Skin epidermis (tissue), 12 donors: ENCODE measurements at regions not wholly inside any gene's neighbourhood (a gene's known extent, or its start where the extent isn't known, plus 50 kb on each side); places are given as distances from the start of the nearest gene placed in this dataset.
A peak's percentile ranks its signal among the peaks of the same experiment; 100 is the strongest.

Source experiments
- H3K27ac ChIP-seq, 21 experiments: fragments of 200-600 bp; sonication (generic) in 11 of 21; one replicate each; pipeline ENCODE4 v1.5.0; 2020; ENCODE audit warnings: mild to moderate bottlenecking in 3 of 21, inconsistent platforms in 2 of 21, moderate library complexity in 2 of 21
- H3K4me3 ChIP-seq, 7 experiments: fragments of 200-600 bp; sonication (generic) in 2 of 7; one replicate each; pipeline ENCODE4 v1.5.0; 2020; ENCODE audit warnings: inconsistent platforms in 2 of 7, mild to moderate bottlenecking in 2 of 7, moderate library complexity in 1 of 7

GRCh38 chr5:74432721-74433120 lies 207.8 kb downstream of the ENC1 start:
- H3K27ac ChIP-seq = peak overlapping the region in 1 of 21 experiments; percentile 43
- H3K4me3 ChIP-seq = no peak overlapping the region

GRCh38 chr5:74432216-74432615 lies 208.3 kb downstream of the ENC1 start:
- Histone ChIP-seq H3K4me3 (no peak overlapping the region), H3K27ac (no peak overlapping the region)

GRCh38 chr5:74431290-74431669 lies 209.2 kb downstream of the ENC1 start:
- H3K4me3 ChIP-seq = no peak overlapping the region
- no peak overlapping the region for H3K27ac ChIP-seq

GRCh38 chr5:74430631-74431289 lies 209.8 kb downstream of the ENC1 start:
- no peak overlapping the region for H3K4me3 ChIP-seq
- no peak overlapping the region for H3K27ac ChIP-seq

GRCh38 chr5:74429495-74429894 lies 211.0 kb downstream of the ENC1 start:
- no peak overlapping the region for H3K4me3 ChIP-seq

GRCh38 chr5:74428876-74429275 lies 211.7 kb downstream of the ENC1 start:
- Histone ChIP-seq H3K27ac (no peak overlapping the region), H3K4me3 (no peak overlapping the region)

More at GRCh38 chr5:74429495-74429894, 211.0 kb downstream of the ENC1 start:
- H3K27ac ChIP-seq = no peak overlapping the region

GRCh38 chr5:74428275-74428674 lies 212.3 kb downstream of the ENC1 start:
- Histone ChIP-seq H3K4me3 (no peak overlapping the region), H3K27ac (no peak overlapping the region)

GRCh38 chr5:74426506-74426905 lies 214.0 kb downstream of the ENC1 start:
- no peak overlapping the region for H3K4me3 ChIP-seq
- no peak overlapping the region for H3K27ac ChIP-seq

- H3K27ac ChIP-seq = peak overlapping the region in 3 of 21 experiments; percentile 27 to 38 (median 33)
- no peak overlapping the region for H3K4me3 ChIP-seq
These were observed 216.2 kb downstream of the ENC1 start for GRCh38 chr5:74424162-74424868.

- H3K4me3 ChIP-seq = no peak overlapping the region
- peak overlapping the region in 2 of 21 experiments; percentile 7 to 38 for H3K27ac ChIP-seq
These were observed 217.1 kb downstream of the ENC1 start for GRCh38 chr5:74423383-74423782.

- Histone ChIP-seq H3K27ac (no peak overlapping the region), H3K4me3 (no peak overlapping the region)
These were observed 217.9 kb downstream of the ENC1 start for GRCh38 chr5:74422671-74423070.

- no peak overlapping the region for H3K4me3 ChIP-seq
- no peak overlapping the region for H3K27ac ChIP-seq
These were observed 218.5 kb downstream of the ENC1 start for GRCh38 chr5:74422030-74422429.

- Histone ChIP-seq H3K4me3 (no peak overlapping the region), H3K27ac (no peak overlapping the region)
These were observed 219.2 kb downstream of the ENC1 start for GRCh38 chr5:74421377-74421776.

GRCh38 chr5:74420947-74421346 lies 219.6 kb downstream of the ENC1 start:
- H3K27ac ChIP-seq = no peak overlapping the region
- no peak overlapping the region for H3K4me3 ChIP-seq

- Histone ChIP-seq H3K4me3 (no peak overlapping the region), H3K27ac (no peak overlapping the region)
These were observed 220.3 kb downstream of the ENC1 start for GRCh38 chr5:74420220-74420619.

- Histone ChIP-seq H3K27ac (no peak overlapping the region), H3K4me3 (no peak overlapping the region)
These were observed 221.1 kb downstream of the ENC1 start for GRCh38 chr5:74419468-74419867.

- H3K4me3 ChIP-seq = no peak overlapping the region
- H3K27ac ChIP-seq = no peak overlapping the region
These were observed 221.8 kb downstream of the ENC1 start for GRCh38 chr5:74418709-74419108.

- Histone ChIP-seq H3K27ac (no peak overlapping the region), H3K4me3 (no peak overlapping the region)
These were observed 222.3 kb downstream of the ENC1 start for GRCh38 chr5:74418261-74418660.

- H3K4me3 ChIP-seq = no peak overlapping the region
- no peak overlapping the region for H3K27ac ChIP-seq
These were observed 224.8 kb downstream of the ENC1 start for GRCh38 chr5:74415695-74416102.

GRCh38 chr5:74414228-74414627 lies 226.3 kb downstream of the ENC1 start:
- Histone ChIP-seq H3K27ac (no peak overlapping the region), H3K4me3 (no peak overlapping the region)

GRCh38 chr5:74413403-74414048 lies 227.0 kb downstream of the ENC1 start:
- H3K27ac ChIP-seq = no peak overlapping the region
- no peak overlapping the region for H3K4me3 ChIP-seq
